GM21447 (cell line): ENCODE measurements at regions not wholly inside any gene's neighbourhood (a gene's known extent, or its start where the extent isn't known, plus 50 kb on each side); places are given as distances from the start of the nearest gene placed in this dataset.
"Not testable (repeated sequence)": the region's sequence is repeated elsewhere in the genome, so short reads cannot be mapped to it uniquely, and the experiment has no call there.

ENCODE experiments used
- ATAC-seq: cut with Tn5 transposase; IDR thresholded peaks from one replicate; pipeline ENCODE4 v1.9.1; 2021; ENCODE audit not compliant: unreplicated experiment

- ATAC-seq = peak; percentile 75
These were observed 478.5 kb upstream of the SMARCA2 start for GRCh38 chr9:1536522-1537170.

GRCh38 chr9:1538301-1538700 is 476.8 kb upstream of the SMARCA2 start:
- ATAC-seq = no peak

- ATAC-seq = no peak
These were observed 475.9 kb upstream of the SMARCA2 start for GRCh38 chr9:1539216-1539615.

DNA sequence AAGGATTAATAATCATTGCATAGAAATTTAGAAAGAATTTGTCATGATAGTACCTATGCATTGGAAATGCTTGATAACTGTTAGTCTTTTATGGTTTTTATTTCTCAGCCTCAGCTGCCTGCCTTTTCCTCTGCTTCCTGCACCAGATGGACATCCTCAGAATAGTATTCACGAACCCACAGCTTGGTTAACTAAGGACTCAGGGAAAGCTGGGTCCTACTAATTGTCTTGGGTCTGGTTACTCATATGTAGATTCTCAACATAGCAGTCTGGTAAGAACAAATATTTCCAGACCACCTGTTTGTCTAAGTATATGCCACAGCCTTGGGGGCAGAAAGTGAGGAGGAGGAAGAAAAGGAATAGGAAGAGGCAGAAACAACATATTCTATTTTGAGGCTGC is 464.5 kb upstream of the SMARCA2 start:
- no peak for ATAC-seq

- peak; percentile 78 for ATAC-seq
These were observed 460.8 kb upstream of the SMARCA2 start for GRCh38 chr9:1554081-1555035.

- not testable (repeated sequence) for ATAC-seq
These were observed 456.5 kb upstream of the SMARCA2 start for GRCh38 chr9:1558666-1559065.

DNA sequence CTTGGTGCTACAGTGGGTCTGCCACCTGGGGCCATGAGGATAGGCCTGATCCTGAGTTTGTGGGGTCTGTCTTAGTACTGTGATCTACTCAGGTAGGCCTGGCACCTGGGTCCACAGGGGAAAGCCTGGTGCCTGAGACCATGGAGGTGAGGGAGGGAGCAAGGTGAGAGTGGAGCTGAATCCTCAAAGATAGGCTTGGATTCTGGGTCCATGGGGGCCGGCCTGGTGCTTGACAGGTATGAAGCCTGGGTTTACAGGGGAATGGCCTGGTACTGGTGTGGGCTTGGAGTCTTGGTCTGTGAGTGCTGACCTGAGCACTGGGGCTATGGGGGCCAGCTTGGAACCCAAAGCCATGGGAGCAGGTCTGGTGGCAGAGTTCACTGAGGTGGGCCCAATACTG is 439.2 kb upstream of the SMARCA2 start:
- ATAC-seq = no peak

DNA sequence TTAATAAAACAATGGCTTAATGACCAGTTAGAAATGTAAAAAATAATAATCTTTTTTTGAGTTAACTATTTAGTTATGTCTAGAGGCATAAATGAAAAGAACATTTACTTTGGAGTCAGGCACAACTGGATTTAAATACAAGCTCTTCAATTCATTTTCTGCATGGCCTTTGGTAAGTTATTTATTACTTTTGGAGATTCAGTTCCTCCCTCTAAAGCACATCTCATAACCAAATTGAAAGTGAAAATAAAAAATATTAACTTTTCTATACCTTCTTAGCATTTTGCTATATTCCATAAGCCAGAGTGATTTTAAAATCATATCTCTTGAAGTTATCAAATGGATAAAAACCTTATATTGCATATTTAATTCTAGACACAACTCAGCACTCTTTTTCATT is 434.9 kb upstream of the SMARCA2 start:
- ATAC-seq = peak; percentile 91

- ATAC-seq = no peak
These were observed 433.2 kb upstream of the SMARCA2 start for GRCh38 chr9:1581926-1582325.

GRCh38 chr9:1591310-1591709 is 423.8 kb upstream of the SMARCA2 start:
- no peak for ATAC-seq

DNA sequence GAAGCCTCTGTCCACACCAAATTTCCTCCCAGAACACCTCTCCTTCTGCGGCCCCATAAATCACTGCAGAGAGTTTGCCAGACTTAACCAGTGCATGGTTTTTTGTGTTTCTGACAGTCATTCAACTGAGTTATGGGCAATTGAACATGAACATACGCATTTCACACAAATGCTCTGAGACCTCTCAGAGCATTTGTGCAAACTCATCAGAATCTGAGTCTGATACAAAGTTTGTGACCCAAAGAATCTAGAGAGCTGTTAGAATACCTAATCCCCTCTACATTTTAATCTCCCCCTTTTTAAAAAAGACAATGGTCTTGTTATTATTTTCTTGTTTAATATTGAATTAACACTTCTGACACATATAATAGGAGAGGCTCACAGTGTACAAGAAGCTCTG is 416.9 kb upstream of the SMARCA2 start:
- ATAC-seq = no peak

- no peak for ATAC-seq
These were observed 415.2 kb upstream of the SMARCA2 start for GRCh38 chr9:1599961-1600360.

GRCh38 chr9:1604942-1605560 is 410.1 kb upstream of the SMARCA2 start:
- peak; percentile 81 for ATAC-seq

GRCh38 chr9:1606253-1606652 is 408.9 kb upstream of the SMARCA2 start:
- no peak for ATAC-seq

DNA sequence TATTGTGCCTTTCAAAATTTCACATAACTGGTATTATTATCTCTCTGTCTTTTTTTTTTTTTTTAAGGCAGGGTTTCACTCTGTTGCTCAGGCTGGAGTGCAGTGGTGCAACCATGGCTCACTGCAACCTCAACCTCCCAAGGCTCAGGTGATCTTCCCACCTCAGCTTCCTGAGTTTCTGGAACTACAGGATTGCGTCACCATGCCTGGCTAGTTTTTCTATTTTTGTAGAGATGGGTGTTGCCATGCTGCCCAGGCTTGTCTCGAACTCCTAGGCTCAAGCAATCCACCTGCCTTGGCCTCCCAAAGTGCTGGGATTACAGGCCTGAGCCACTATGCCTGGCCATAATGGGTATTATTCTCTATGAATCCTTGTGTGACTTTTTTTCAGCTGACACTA is 402.3 kb upstream of the SMARCA2 start:
- ATAC-seq = no peak

DNA sequence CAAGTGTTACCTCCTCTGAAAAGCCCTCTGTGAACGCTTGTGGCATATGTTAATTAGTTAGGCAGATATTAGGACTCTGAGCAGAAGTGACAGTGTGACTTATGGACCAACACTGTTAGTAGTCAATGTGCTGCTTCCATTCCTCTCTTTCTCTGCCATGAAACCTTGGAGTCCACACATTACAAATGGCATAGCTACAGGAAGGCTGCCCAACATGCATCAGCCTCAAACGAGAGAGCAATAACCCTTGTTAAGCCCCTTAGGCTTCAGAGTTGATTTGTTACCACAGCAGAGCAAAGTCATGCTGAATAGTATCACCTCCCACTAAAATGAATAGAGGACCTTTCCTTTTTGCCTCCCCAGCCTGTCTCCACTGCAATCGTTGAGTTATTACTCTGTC is 397.7 kb upstream of the SMARCA2 start:
- no peak for ATAC-seq

- no peak for ATAC-seq
These were observed 395.0 kb upstream of the SMARCA2 start for GRCh38 chr9:1619915-1620710.

DNA sequence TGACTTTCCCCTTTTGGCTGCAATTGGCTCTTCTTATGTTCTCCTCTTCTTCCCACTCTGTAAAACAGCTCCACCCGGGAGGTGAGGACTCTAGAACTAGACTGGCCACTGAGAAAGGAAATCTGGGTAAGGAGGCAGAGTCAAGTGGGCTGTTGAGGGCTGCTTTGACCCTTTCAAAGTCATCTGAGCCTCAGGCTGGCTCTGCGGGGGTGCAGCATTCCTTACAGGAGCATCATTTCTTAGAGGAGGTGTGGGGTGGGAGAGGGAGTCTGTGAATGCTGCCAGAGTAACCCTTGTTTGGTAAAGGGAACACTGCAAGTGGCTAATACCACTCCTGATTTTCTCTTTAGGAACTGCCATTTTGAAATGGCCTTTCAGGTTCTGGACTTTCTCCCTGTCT is 377.7 kb upstream of the SMARCA2 start:
- ATAC-seq = no peak

GRCh38 chr9:1639166-1639565 is 376.0 kb upstream of the SMARCA2 start:
- no peak for ATAC-seq

DNA sequence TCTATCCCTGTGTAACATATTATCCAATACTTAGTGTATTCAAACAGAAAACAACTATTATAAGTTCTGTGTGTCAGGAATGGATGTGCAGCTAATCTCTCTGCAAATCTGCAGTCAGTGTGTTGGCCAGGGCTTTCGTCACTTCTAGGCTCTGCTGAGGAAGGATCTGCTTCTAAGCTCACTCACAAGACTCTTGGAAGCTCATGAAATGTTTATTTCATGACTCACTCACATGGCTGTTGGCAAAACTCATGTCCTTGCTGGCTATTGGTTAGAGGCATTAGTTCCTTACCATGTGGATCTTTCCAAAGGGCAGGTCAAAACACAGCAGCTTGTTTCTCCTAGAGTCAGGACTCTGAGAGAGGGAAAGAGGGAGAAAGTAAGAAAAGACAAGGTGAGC is 367.4 kb upstream of the SMARCA2 start:
- ATAC-seq = no peak

GRCh38 chr9:1653282-1653681 is 361.9 kb upstream of the SMARCA2 start:
- ATAC-seq = no peak
